GM18909 (cell line): ENCODE measurements at regions not wholly inside any gene's neighbourhood (a gene's known extent, or its start where the extent isn't known, plus 50 kb on each side); places are given as distances from the start of the nearest gene placed in this dataset.

Experiments used
- ATAC-seq: cut with Tn5 transposase; IDR thresholded peaks from one replicate; pipeline ENCODE4 v1.9.1; 2021; ENCODE audit warnings: mild to moderate bottlenecking; ENCODE audit not compliant: unreplicated experiment, poor library complexity

GRCh38 chr4:74608151-74608949 is 163.4 kb downstream of the AREG start:
- ATAC-seq, result no peak

GRCh38 chr4:74610491-74610890 is 165.6 kb downstream of the AREG start:
- ATAC-seq, result no peak

GRCh38 chr4:74612837-74613236 is 167.9 kb downstream of the AREG start:
- ATAC-seq, result no peak

- ATAC-seq, result no peak
These were observed 168.3 kb downstream of the AREG start for GRCh38 chr4:74613266-74613665.

GRCh38 chr4:74615411-74615810 is 170.5 kb downstream of the AREG start:
- ATAC-seq, result no peak

GRCh38 chr4:74618166-74618565 is 173.2 kb downstream of the AREG start:
- no peak for ATAC-seq

GRCh38 chr4:74618659-74619058 is 173.7 kb downstream of the AREG start:
- no peak for ATAC-seq

- ATAC-seq, result no peak
These were observed 174.2 kb downstream of the BTC start for GRCh38 chr4:74619931-74620702.

GRCh38 chr4:74621616-74622015 is 172.7 kb downstream of the BTC start:
- ATAC-seq, result no peak

GRCh38 chr4:74623041-74623440 is 171.3 kb downstream of the BTC start:
- peak; percentile 95 for ATAC-seq

GRCh38 chr4:74624351-74625151 is 169.8 kb downstream of the BTC start:
- no peak for ATAC-seq

- no peak for ATAC-seq
These were observed 168.3 kb downstream of the BTC start for GRCh38 chr4:74625981-74626380.

GRCh38 chr4:74627093-74627492 is 167.2 kb downstream of the BTC start:
- no peak for ATAC-seq

GRCh38 chr4:74627504-74627903 is 166.8 kb downstream of the BTC start:
- ATAC-seq, result no peak

- ATAC-seq, result no peak
These were observed 165.3 kb downstream of the BTC start for GRCh38 chr4:74628852-74629620.

GRCh38 chr4:74630551-74630950 is 163.8 kb downstream of the BTC start:
- ATAC-seq, result no peak

GRCh38 chr4:74631338-74631737 is 163.0 kb downstream of the BTC start:
- ATAC-seq, result no peak

- no peak for ATAC-seq
These were observed 162.3 kb downstream of the BTC start for GRCh38 chr4:74631988-74632387.

- no peak for ATAC-seq
These were observed 161.7 kb downstream of the BTC start for GRCh38 chr4:74632634-74633033.

- no peak for ATAC-seq
These were observed 159.2 kb downstream of the BTC start for GRCh38 chr4:74635074-74635473.
